ENCODE measurements at regions not wholly inside any gene's neighbourhood (a gene's known extent, or its start where the extent isn't known, plus 50 kb on each side); places are given as distances from the start of the nearest gene placed in this dataset.

DNA sequence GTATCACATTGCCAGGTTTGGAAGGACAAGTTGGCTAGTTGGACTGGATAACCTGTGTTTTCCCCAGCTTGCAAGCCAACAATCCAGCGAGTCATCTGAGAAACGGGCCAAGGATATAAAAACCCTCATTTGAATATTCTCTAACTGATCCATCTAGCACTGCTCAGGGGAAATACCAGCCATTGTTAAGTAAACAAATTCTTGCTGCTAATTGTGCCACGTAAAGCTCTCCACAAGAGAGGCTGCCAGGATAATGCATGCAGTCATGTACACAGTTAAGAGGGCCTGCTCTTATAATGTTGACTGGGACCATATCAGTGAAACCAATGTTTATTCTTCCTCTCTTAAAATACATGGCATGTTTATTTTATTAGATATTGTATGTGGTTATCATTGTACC is 663.2 kb upstream of the SGCG start:
- Histone ChIP-seq H3K14ac (ENCODE audit: insufficient read length) (no peak overlapping the region), H3K23me2 (ENCODE audit: low read depth, low read length) (no peaks in the 10 kb centered on the region), H3K4me3 (ENCODE audit: extremely low read depth in 1 of 4, insufficient read depth in 2 of 4, low read depth in 3 of 4, low read length in 4 of 4) (no peak overlapping the region), H3K4me2 (ENCODE audit: insufficient read depth in 1 of 2, low read depth in 2 of 2, low read length in 2 of 2) (no peak overlapping the region), H2BK15ac (ENCODE audit: low read length) (no peak overlapping the region), H3K36me3 (ENCODE audit: control insufficient read depth in 2 of 4, insufficient read depth in 4 of 4, low read length in 3 of 4) (no peaks in the 10 kb centered on the region), H3K4me1 (replicated peaks in 1 of 4; ENCODE audit: control insufficient read depth in 3 of 4, insufficient read depth in 4 of 4, low read length in 3 of 4) (0 out of 7 replicates have a peak, but pooled peaks cover 0 to under 1% (median 0%) of the 10 kb centered on the region in 4 experiments), H3K4ac (replicated peaks; ENCODE audit: insufficient read length, low read depth, low read length) (no peak overlapping the region), H2BK5ac (ENCODE audit: low read depth, low read length) (no peak overlapping the region), H3K9me3 (ENCODE audit: insufficient read depth in 2 of 2, low read depth in 1 of 2, low read length in 1 of 2) (0 out of 4 replicates have a peak, but pooled peaks cover 0 to 4% of the 10 kb centered on the region in 2 experiments), H2BK120ac (replicated peaks; ENCODE audit: low read depth, low read length) (no peak overlapping the region), H2BK20ac (ENCODE audit: low read length) (no peak overlapping the region), H4K5ac (ENCODE audit: insufficient read length, low read depth, low read length) (no peak overlapping the region), H2AK5ac (ENCODE audit: low read depth, low read length) (no peak overlapping the region), H4K8ac (ENCODE audit: extremely low read depth, insufficient read depth, low read length) (no peak overlapping the region), H4K20me1 (replicated peaks in 1 of 2; ENCODE audit: control insufficient read depth in 1 of 2, insufficient read depth in 2 of 2, low read length in 2 of 2) (no peaks in the 10 kb centered on the region), H3K9ac (replicated peaks in 1 of 4; ENCODE audit: extremely low read depth in 1 of 4, low read depth in 3 of 4, low read length in 3 of 4) (no peak overlapping the region), H4K91ac (replicated peaks; ENCODE audit: insufficient read length, low read length) (no peak overlapping the region), H2BK12ac (ENCODE audit: low read depth, low read length) (no peak overlapping the region), H2AFZ (ENCODE audit: low read length) (no peak overlapping the region; the same call in 1 of the 2 replicates), H3K79me1 (ENCODE audit: low read depth, low read length) (no peaks in the 10 kb centered on the region), H3K27me3 (replicated peaks in 1 of 4; ENCODE audit: control insufficient read depth in 3 of 4, extremely low read depth in 1 of 4, insufficient read depth in 3 of 4, low read length in 3 of 4) (no peaks in the 10 kb centered on the region), H3K27ac (ENCODE audit: low read depth, low read length) (no peak overlapping the region), H3K23ac (ENCODE audit: insufficient read length) (no peak overlapping the region), H3K18ac (ENCODE audit: extremely low read depth, low read length) (no peak overlapping the region), H3K56ac (replicated peaks; ENCODE audit: insufficient read length, low read depth, low read length) (no peak overlapping the region), H3K79me2 (ENCODE audit: control insufficient read depth in 1 of 2, insufficient read depth in 2 of 2, low read length in 2 of 2) (no peaks in the 10 kb centered on the region)
- CTCF ChIA-PET (ENCODE audit: partially characterized antibody) = no interaction called here
- DNase-seq (ENCODE audit: low read depth in 1 of 2, low spot score in 2 of 2) = no peak
- POLR2A ChIA-PET (ENCODE audit: partially characterized antibody) = no interaction called here
- 0 out of 2 replicates have a peak, but pooled peaks have one; percentile 24 for TF ChIP-seq TEAD4 (IDR thresholded peaks at IDR 0.05; ENCODE audit: low read depth, low read length)
- no peak for TF ChIP-seq SP1 (IDR thresholded peaks at IDR 0.05; ENCODE audit: low read depth, low read length)
- FAIRE-seq = no peak
- 56% methylated on average over 3 of the region's 3 CpGs; no CpG with 5 or more reads in 1 of the 2 experiments for WGBS, 2 experiments (ENCODE audit: extremely low coverage in 1 of 2, insufficient coverage in 1 of 2, insufficient read length in 1 of 2, insufficient replicate concordance in 2 of 2, low coverage in 1 of 2, low lambda C conversion rate in 2 of 2, missing lambda C conversion rate in 1 of 2)
